Trophoblast cell (in vitro differentiated cells and primary cell): ENCODE measurements at regions not wholly inside any gene's neighbourhood (a gene's known extent, or its start where the extent isn't known, plus 50 kb on each side); places are given as distances from the start of the nearest gene placed in this dataset.

Source experiments
- DNase-seq, 2 donors: peaks; one replicate each; pipeline ENCODE4 v3.0.0-alpha.2; 2016
- H2AFZ ChIP-seq: 2 replicates; pipeline ENCODE4 v1.6.1; 2013; ENCODE audit warnings: low read length, moderate library complexity, mild to moderate bottlenecking; ENCODE audit not compliant: insufficient read depth, poor library complexity
- H2AK5ac ChIP-seq: 2 replicates; pipeline ENCODE4 v1.6.1; 2013; ENCODE audit warnings: mild to moderate bottlenecking, low read length
- H2BK120ac ChIP-seq: 2 replicates; pipeline ENCODE4 v1.6.1; 2013; ENCODE audit warnings: low read length, mild to moderate bottlenecking, moderate library complexity; ENCODE audit not compliant: insufficient read depth, poor library complexity
- H2BK12ac ChIP-seq: 2 replicates; pipeline ENCODE4 v1.6.1; 2013; ENCODE audit warnings: mild to moderate bottlenecking, low read length, moderate library complexity
- H2BK5ac ChIP-seq: 2 replicates; pipeline ENCODE4 v1.6.1; 2013; ENCODE audit warnings: low read length, low read depth, moderate library complexity, mild to moderate bottlenecking; ENCODE audit not compliant: poor library complexity
- H3K14ac ChIP-seq: 2 replicates; pipeline ENCODE4 v1.6.1; 2013; ENCODE audit warnings: mild to moderate bottlenecking, low read length
- H3K18ac ChIP-seq: 2 replicates; pipeline ENCODE4 v1.6.1; 2013; ENCODE audit warnings: mild to moderate bottlenecking, low read length
- H3K23ac ChIP-seq: 2 replicates; pipeline ENCODE4 v1.6.1; 2013; ENCODE audit warnings: low read length
- H3K27ac ChIP-seq: 2 replicates; pipeline ENCODE4 v1.5.1; 2013; ENCODE audit warnings: low read depth, mild to moderate bottlenecking, inconsistent platforms, low read length, moderate library complexity
- H3K27me3 ChIP-seq: 2 replicates; pipeline ENCODE4 v1.6.1; 2013; ENCODE audit warnings: inconsistent platforms, mild to moderate bottlenecking, low read length, moderate library complexity; ENCODE audit not compliant: insufficient read depth
- H3K36me3 ChIP-seq, 2 experiments: 1 replicate in 1 of 2; 2 replicates in 1 of 2; pipeline ENCODE4 v1.6.1; 2013; ENCODE audit warnings: low read length in 2 of 2, mild to moderate bottlenecking in 2 of 2, moderate library complexity in 1 of 2; ENCODE audit not compliant: insufficient read depth in 2 of 2, control insufficient read depth in 1 of 2
- H3K4ac ChIP-seq: 2 replicates; pipeline ENCODE4 v1.6.1; 2013; ENCODE audit warnings: low read depth, mild to moderate bottlenecking, low read length, moderate library complexity
- H3K4me1 ChIP-seq, 2 experiments: 1 replicate in 1 of 2; 2 replicates in 1 of 2; pipeline ENCODE4 v1.6.1; 2013; ENCODE audit warnings: low read length in 2 of 2, mild to moderate bottlenecking in 2 of 2, moderate library complexity in 1 of 2; ENCODE audit not compliant: insufficient read depth in 2 of 2, control insufficient read depth in 1 of 2
- H3K4me2 ChIP-seq: 2 replicates; pipeline ENCODE4 v1.6.1; 2013; ENCODE audit warnings: inconsistent platforms, mild to moderate bottlenecking, low read length, moderate library complexity
- H3K4me3 ChIP-seq: 2 replicates; pipeline ENCODE4 v1.5.1; 2013; ENCODE audit warnings: mild to moderate bottlenecking, low read depth, low read length, inconsistent platforms
- H3K79me1 ChIP-seq: one replicate; pipeline ENCODE4 v1.6.1; 2013; ENCODE audit warnings: low read length
- H3K79me2 ChIP-seq: 2 replicates; pipeline ENCODE4 v1.6.1; 2013; ENCODE audit warnings: low read length, mild to moderate bottlenecking; ENCODE audit not compliant: control insufficient read depth, insufficient read depth, poor library complexity
- H3K9ac ChIP-seq: 2 replicates; pipeline ENCODE4 v1.6.1; 2013; ENCODE audit warnings: mild to moderate bottlenecking, low read length
- H3K9me3 ChIP-seq: 2 replicates; pipeline ENCODE4 v1.6.1; 2013; ENCODE audit warnings: low read depth, mild to moderate bottlenecking, control low read depth, inconsistent platforms, low read length; ENCODE audit not compliant: insufficient read depth
- H4K12ac ChIP-seq: 2 replicates; pipeline ENCODE4 v1.6.1; 2013; ENCODE audit warnings: low read depth, mild to moderate bottlenecking, low read length, moderate library complexity
- H4K8ac ChIP-seq: 2 replicates; pipeline ENCODE4 v1.6.1; 2013; ENCODE audit warnings: low read depth, mild to moderate bottlenecking, low read length, moderate library complexity
- H4K91ac ChIP-seq: one replicate; pipeline ENCODE4 v1.6.1; 2013; ENCODE audit warnings: low read depth, mild to moderate bottlenecking, low read length, moderate library complexity
- WGBS: extraction: QIAGEN DNeasy Blood & Tissue Kit; methylation state at CpG from one replicate; pipeline ENCODE4 v1.1.7; 2013; ENCODE audit warnings: missing lambda C conversion rate; ENCODE audit not compliant: insufficient read length, insufficient coverage; ENCODE audit errors: extremely low coverage; 5-methylcytosine and 5-hydroxymethylcytosine counted together

DNA sequence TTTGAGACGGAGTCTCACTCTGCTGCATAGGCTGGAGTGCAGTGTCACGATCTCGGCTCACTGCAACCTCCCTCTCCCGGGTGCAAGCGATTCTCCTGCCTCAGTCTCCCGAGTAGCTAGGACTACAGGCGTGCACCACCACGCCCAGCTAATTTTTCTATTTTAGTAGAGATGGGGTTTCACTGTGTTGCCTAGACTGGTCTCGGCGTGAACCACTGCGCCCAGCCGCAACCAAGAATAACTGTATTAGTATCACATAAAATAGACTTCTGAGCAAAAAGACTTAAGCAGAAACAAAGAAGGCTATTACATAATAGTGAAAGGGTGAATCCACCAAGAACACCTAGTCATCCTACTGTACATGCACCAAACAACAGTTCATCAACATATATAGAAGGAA is 67.6 kb upstream of the TFEC start:
- Histone ChIP-seq H3K4me3 (no peak overlapping the region), H3K4me1 (no peaks in the 10 kb centered on the region), H3K79me2 (no peaks in the 10 kb centered on the region), H2AFZ (no peak overlapping the region), H2BK5ac (no peak overlapping the region), H4K8ac (no peak overlapping the region), H4K12ac (no peak overlapping the region), H2BK120ac (no peak overlapping the region), H3K9me3 (no peaks in the 10 kb centered on the region), H4K91ac (no peak overlapping the region), H3K4me2 (no peak overlapping the region), H3K36me3 (no peaks in the 10 kb centered on the region), H3K4ac (no peak overlapping the region), H3K14ac (no peak overlapping the region), H2AK5ac (no peak overlapping the region), H3K9ac (no peak overlapping the region), H2BK12ac (no peak overlapping the region), H3K79me1 (no peaks in the 10 kb centered on the region), H3K27ac (no peak overlapping the region), H3K18ac (no peak overlapping the region), H3K27me3 (no peaks in the 10 kb centered on the region), H3K23ac (no peak overlapping the region)
- no peak for DNase-seq
- no CpG with 5 or more reads among the region's 12 CpGs for WGBS

- DNase-seq: no peak
- Histone ChIP-seq H3K4me1 (no peaks in the 10 kb centered on the region), H2BK120ac (no peak overlapping the region), H3K79me1 (no peaks in the 10 kb centered on the region), H3K9me3 (no peaks in the 10 kb centered on the region), H4K91ac (no peak overlapping the region), H3K23ac (no peak overlapping the region), H2AK5ac (no peak overlapping the region), H2BK12ac (no peak overlapping the region), H3K4me2 (no peak overlapping the region), H2BK5ac (no peak overlapping the region), H3K4me3 (no peak overlapping the region), H3K36me3 (no peaks in the 10 kb centered on the region), H3K79me2 (no peaks in the 10 kb centered on the region), H3K27me3 (no peaks in the 10 kb centered on the region), H3K9ac (no peak overlapping the region), H4K8ac (no peak overlapping the region), H4K12ac (no peak overlapping the region), H3K4ac (no peak overlapping the region), H3K27ac (no peak overlapping the region), H3K18ac (no peak overlapping the region), H3K14ac (no peak overlapping the region), H2AFZ (no peak overlapping the region)
- no CpG with 5 or more reads among the region's 2 CpGs for WGBS
These were observed 70.1 kb upstream of the TFEC start for GRCh38 chr7:116100626-116101025.

GRCh38 chr7:116101704-116102103 is 71.1 kb upstream of the TFEC start:
- Histone ChIP-seq H3K4me1 (no peaks in the 10 kb centered on the region), H2AFZ (no peak overlapping the region), H3K9ac (no peak overlapping the region), H2AK5ac (no peak overlapping the region), H3K27ac (no peak overlapping the region), H3K27me3 (no peaks in the 10 kb centered on the region), H3K4me2 (no peak overlapping the region), H4K12ac (no peak overlapping the region), H2BK120ac (no peak overlapping the region), H3K23ac (no peak overlapping the region), H3K4me3 (no peak overlapping the region), H3K4ac (no peak overlapping the region), H3K36me3 (no peaks in the 10 kb centered on the region), H3K79me2 (no peaks in the 10 kb centered on the region), H4K8ac (no peak overlapping the region), H3K79me1 (no peaks in the 10 kb centered on the region), H3K18ac (no peak overlapping the region), H4K91ac (no peak overlapping the region), H3K14ac (no peak overlapping the region), H2BK5ac (no peak overlapping the region), H2BK12ac (no peak overlapping the region), H3K9me3 (no peaks in the 10 kb centered on the region)
- no peak for DNase-seq
- no CpG with 5 or more reads among the region's 2 CpGs for WGBS

GRCh38 chr7:116111475-116111874 is 80.9 kb upstream of the TFEC start:
- Histone ChIP-seq H3K79me2 (no peaks in the 10 kb centered on the region), H3K27me3 (no peaks in the 10 kb centered on the region), H3K4me2 (no peak overlapping the region), H3K4ac (no peak overlapping the region), H2AK5ac (no peak overlapping the region), H3K27ac (no peak overlapping the region), H3K14ac (no peak overlapping the region), H3K18ac (no peak overlapping the region), H3K9me3 (no peaks in the 10 kb centered on the region), H3K4me3 (no peak overlapping the region), H2BK5ac (no peak overlapping the region), H3K4me1 (no peaks in the 10 kb centered on the region), H4K12ac (no peak overlapping the region), H3K9ac (no peak overlapping the region), H3K23ac (no peak overlapping the region), H2BK120ac (no peak overlapping the region), H4K8ac (no peak overlapping the region), H2AFZ (no peak overlapping the region), H2BK12ac (no peak overlapping the region), H3K79me1 (no peaks in the 10 kb centered on the region), H4K91ac (no peak overlapping the region), H3K36me3 (no peaks in the 10 kb centered on the region)
- DNase-seq: no peak

DNA sequence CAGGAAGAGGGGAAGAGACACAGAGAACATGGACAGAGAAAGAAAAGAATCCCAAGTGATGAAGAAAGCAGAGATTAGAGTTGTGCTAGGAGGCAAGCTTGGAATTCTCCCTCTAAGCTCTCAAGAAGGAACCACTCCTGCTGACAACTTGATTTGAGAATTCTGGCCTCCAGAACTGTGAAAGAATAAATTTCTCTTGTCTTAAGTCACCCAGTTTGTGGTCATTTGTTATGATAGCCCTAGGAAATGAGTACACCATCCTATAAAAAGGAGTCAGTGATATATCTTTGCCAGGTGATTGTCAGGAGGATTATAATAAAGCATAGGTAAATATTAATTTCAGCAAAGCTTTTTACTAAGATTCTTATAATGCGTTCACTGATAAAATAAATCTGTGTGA is 82.7 kb upstream of the TFEC start:
- H3K9ac ChIP-seq: no peak overlapping the region
- no peak overlapping the region for H3K4ac ChIP-seq

More for the DNA sequence above, 82.7 kb upstream of the TFEC start:
- no peak overlapping the region for H3K18ac ChIP-seq
- no peak overlapping the region for H3K27ac ChIP-seq
- no peaks in the 10 kb centered on the region for H3K4me1 ChIP-seq
- H4K91ac ChIP-seq: no peak overlapping the region
- no peak overlapping the region for H2AK5ac ChIP-seq
- no peak overlapping the region for H2BK5ac ChIP-seq
- no peak overlapping the region for H2BK12ac ChIP-seq
- no peaks in the 10 kb centered on the region for H3K79me1 ChIP-seq
- no peak overlapping the region for H3K23ac ChIP-seq
- no peaks in the 10 kb centered on the region for H3K27me3 ChIP-seq
- no peak for DNase-seq
- H3K9me3 ChIP-seq: no peaks in the 10 kb centered on the region
- no peak overlapping the region for H3K4me2 ChIP-seq
- no peaks in the 10 kb centered on the region for H3K79me2 ChIP-seq
- no peak overlapping the region for H2BK120ac ChIP-seq
- H3K36me3 ChIP-seq: no peaks in the 10 kb centered on the region
- H3K4me3 ChIP-seq: no peak overlapping the region
- no peak overlapping the region for H4K8ac ChIP-seq
- no peak overlapping the region for H4K12ac ChIP-seq
- no CpG with 5 or more reads among the region's 1 CpG for WGBS
- H2AFZ ChIP-seq: no peak overlapping the region
- H3K14ac ChIP-seq: no peak overlapping the region
